Activated T-helper 17 cell treated with anti-CD3 and anti-CD28 coated beads, Interleukin-2, amount 50 U/mL, for 72 hours (primary cell): ENCODE measurements at regions not wholly inside any gene's neighbourhood (a gene's known extent, or its start where the extent isn't known, plus 50 kb on each side); places are given as distances from the start of the nearest gene placed in this dataset.

ENCODE experiments used
- ATAC-seq: fragments of 150-1000 bp; cut with Tn5 transposase; replicated peaks from 2 replicates; pipeline ENCODE4 v1.10.0; 2021; ENCODE audit warnings: mild to moderate bottlenecking, moderate library complexity
- H3K27ac Mint-ChIP-seq: one replicate; pipeline ENCODE4 v1.8.0; 2022; ENCODE audit warnings: mixed read lengths
- H3K27me3 Mint-ChIP-seq: one replicate; pipeline ENCODE4 v1.8.0; 2022; ENCODE audit warnings: mixed read lengths
- H3K36me3 Mint-ChIP-seq: one replicate; pipeline ENCODE4 v1.8.0; 2022; ENCODE audit warnings: low read depth, mild to moderate bottlenecking, mixed read lengths
- H3K4me1 Mint-ChIP-seq: one replicate; pipeline ENCODE4 v1.8.0; 2022; ENCODE audit warnings: mixed read lengths
- H3K4me3 Mint-ChIP-seq: one replicate; pipeline ENCODE4 v1.8.0; 2022; ENCODE audit warnings: mild to moderate bottlenecking, mixed read lengths
- H3K9me3 Mint-ChIP-seq: one replicate; pipeline ENCODE4 v1.8.0; 2022; ENCODE audit warnings: mixed read lengths

DNA sequence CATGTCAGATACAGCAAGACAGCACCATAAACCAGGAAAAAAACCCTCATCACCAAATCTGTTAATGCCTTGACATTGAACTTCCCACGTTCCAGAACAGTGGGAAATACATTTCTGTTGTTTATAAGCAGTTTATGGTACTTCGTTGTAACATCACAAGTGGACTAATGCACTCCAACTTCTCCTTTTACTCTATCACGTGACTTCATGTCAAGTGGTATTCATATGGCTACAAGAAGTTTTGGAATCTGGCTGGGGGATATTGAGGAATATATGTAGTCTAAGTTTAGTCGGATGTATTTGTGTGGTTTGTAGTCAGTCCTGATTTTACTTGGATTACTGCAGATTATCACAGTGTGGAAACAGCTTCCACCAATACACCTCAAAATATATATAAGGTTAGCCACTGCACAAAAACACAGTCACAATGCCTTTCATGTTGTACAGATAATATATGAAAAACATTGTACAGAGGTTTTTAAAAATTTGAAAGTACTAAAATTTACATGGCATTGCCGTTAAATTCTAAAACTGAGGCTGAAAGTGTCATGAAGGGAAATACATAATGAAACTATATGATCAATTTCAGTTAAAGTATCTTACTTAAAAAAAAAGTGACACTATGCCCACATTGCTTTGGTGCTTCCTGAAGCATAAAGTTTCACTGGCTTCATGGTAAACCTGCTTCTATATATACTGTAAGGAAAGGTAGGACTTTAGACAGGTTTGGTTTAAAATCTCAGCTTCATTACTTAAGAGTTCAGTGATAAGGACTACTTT, 134.1 kb downstream of the CASP12 start:
- ATAC-seq: peak; percentile 71

DNA sequence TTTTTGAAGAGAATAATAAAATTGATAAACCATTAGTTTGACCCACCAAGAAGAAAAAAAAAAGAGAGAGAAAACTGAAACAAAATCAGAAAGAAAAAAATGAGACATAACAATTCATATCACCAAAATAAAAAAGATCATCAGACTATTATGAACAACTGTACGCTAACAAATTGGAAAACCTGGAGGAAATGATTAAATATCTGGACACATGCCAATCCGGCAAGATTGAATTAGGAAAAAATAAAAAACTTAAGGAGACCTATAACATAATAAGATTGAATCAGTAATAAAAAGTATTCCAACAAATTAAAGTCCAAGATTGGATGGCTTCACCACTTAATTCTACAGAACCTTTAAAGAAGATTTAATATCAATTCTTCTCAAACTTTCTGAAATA, 136.7 kb downstream of the CASP12 start:
- H3K9me3 Mint-ChIP-seq: peaks cover 15% of the 10 kb centered on the region

More for the DNA sequence above, 134.1 kb downstream of the CASP12 start:
- no peaks in the 10 kb centered on the region for H3K36me3 Mint-ChIP-seq
- H3K9me3 Mint-ChIP-seq: peaks cover 15% of the 10 kb centered on the region
- peaks cover 16% of the 10 kb centered on the region for H3K4me1 Mint-ChIP-seq
- H3K4me3 Mint-ChIP-seq: peak overlapping the region; percentile 32
- H3K27ac Mint-ChIP-seq: peak overlapping the region; percentile 28
- H3K27me3 Mint-ChIP-seq: no peaks in the 10 kb centered on the region

DNA sequence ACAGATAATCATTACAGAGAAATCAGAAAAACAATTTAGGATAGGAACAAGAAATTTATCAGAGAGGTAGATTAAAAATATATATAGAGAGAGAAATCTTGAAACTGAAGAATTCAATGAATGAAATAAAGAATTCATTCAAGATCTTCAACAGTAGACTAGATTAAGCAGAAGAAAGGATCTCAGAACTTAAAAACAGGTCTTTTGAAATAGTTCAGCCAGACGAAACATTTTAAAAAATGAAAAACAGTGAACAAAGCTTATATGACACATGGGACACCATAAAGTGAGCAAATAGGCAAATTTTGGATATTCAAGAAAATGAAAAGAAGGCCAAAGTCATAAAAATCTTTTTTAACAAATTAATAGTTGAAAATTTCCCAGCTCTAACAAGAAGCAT, 138.8 kb downstream of the CASP12 start:
- Mint-ChIP-seq H3K27me3 (no peaks in the 10 kb centered on the region), H3K27ac (no peak overlapping the region), H3K36me3 (no peaks in the 10 kb centered on the region), H3K4me1 (peaks cover 10% of the 10 kb centered on the region), H3K9me3 (peaks cover 15% of the 10 kb centered on the region), H3K4me3 (no peak overlapping the region)
- ATAC-seq: no peak

More for the DNA sequence above, 136.7 kb downstream of the CASP12 start:
- H3K4me3 Mint-ChIP-seq: no peak overlapping the region
- ATAC-seq: no peak
- no peaks in the 10 kb centered on the region for H3K27me3 Mint-ChIP-seq
- H3K4me1 Mint-ChIP-seq: peaks cover 16% of the 10 kb centered on the region
- H3K27ac Mint-ChIP-seq: no peak overlapping the region
- no peaks in the 10 kb centered on the region for H3K36me3 Mint-ChIP-seq

DNA sequence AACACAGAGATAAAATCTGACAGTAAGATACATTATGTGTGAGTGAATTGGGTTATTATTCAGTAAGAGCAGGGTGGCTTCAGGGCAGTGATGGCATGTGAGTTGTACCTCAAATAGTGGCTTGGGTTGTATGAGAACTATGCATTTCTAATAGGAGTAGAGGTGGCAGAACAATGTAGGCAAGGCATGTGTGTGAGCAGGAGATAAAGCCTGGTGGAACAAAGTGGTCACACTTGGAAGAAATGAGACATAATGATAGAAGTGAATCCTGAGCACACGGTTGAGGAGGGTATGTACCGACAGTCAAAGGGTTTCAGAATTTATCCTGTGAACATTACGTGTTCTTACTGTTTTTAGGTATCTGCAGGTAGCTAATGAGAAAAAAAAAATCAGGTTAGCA, 159.3 kb downstream of the CASP12 start:
- Mint-ChIP-seq H3K27me3 (no peaks in the 10 kb centered on the region), H3K4me3 (no peak overlapping the region), H3K36me3 (no peaks in the 10 kb centered on the region), H3K27ac (no peak overlapping the region), H3K9me3 (no peaks in the 10 kb centered on the region), H3K4me1 (no peaks in the 10 kb centered on the region)
- ATAC-seq: no peak

DNA sequence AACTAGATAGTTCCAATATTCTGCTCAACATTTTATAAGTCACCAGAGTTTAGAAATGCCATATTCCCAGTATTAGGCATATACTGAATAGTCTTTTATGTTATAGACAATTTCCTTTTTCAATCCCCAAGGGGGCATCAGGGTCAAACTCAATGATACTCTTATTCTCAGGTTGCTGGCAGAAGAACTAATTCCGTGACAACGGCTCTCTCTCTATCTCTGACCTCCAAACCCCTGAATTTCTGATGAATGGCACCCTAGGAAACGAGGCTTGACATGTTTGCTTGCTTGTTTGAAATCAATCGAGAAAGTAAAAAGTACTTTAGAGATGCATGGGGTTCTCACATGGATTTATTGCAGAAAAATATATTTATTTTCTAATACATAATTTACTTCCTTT, 160.1 kb downstream of the CASP12 start:
- Mint-ChIP-seq H3K4me3 (no peak overlapping the region), H3K27ac (no peak overlapping the region), H3K4me1 (no peaks in the 10 kb centered on the region), H3K36me3 (no peaks in the 10 kb centered on the region), H3K27me3 (no peaks in the 10 kb centered on the region), H3K9me3 (no peaks in the 10 kb centered on the region)
- ATAC-seq: no peak

DNA sequence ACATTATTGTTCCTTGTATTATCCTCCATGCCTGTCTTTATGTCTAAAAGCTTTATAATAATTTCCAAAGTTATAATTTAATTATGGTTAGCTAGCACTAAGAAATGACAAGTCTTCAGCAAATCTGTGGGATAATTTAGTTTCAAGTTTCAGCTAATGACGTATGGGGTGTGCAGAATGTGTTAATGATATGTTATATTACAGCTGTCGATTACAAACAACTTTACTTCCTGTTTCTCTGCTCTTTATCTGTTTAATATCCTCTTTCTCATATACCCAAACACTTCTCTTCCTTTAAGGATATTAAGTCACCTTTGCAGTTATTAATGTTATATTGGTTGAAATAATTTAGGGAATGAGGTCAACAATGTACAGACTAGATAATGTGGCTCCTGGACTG, 161.8 kb downstream of the CASP12 start:
- Mint-ChIP-seq H3K27ac (no peak overlapping the region), H3K9me3 (no peaks in the 10 kb centered on the region), H3K4me3 (no peak overlapping the region), H3K4me1 (peaks cover 8% of the 10 kb centered on the region), H3K36me3 (no peaks in the 10 kb centered on the region), H3K27me3 (no peaks in the 10 kb centered on the region)
- ATAC-seq: no peak

DNA sequence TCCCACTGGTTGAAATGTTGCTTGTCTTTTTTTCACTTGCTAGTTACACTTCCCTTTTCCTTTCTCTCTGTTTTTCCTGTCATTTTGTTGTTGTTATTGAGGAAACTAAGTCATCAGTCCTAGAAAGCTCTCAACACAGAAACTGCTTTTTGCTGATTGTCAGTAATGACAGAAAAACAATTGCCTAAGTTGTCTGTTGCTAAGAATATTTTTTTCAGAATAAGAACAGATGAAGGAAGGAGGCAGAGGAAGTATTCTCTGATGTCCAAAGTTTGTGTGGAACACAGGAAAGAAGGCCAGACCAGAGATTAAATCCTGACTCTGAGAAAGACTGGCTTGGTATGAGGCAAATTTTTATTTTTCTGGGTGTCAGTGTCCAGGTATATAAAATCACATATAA, 163.3 kb downstream of the CASP12 start:
- H3K27me3 Mint-ChIP-seq: no peaks in the 10 kb centered on the region
- H3K4me1 Mint-ChIP-seq: peaks cover 8% of the 10 kb centered on the region
- no peak for ATAC-seq
- H3K27ac Mint-ChIP-seq: no peak overlapping the region
- H3K4me3 Mint-ChIP-seq: no peak overlapping the region
- H3K36me3 Mint-ChIP-seq: no peaks in the 10 kb centered on the region
- H3K9me3 Mint-ChIP-seq: no peaks in the 10 kb centered on the region

DNA sequence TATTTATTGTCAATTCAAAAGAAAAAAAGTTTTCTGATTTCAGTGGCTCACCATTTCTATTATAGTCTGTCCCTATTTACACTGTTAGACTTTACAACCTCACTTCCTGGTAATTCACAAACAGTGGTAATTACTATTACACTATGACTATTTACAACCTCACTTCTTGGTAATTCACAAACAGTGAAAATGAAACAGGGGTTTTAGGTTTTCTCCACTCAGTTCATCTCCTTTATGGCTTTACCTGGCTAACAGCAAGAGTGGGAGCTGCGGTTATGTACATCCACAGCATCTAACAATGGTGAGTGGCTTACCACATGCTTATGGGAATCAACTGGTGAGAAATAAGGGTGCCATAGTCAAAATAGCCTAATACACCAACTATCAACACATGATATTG, 166.4 kb downstream of the CASP12 start:
- no peaks in the 10 kb centered on the region for H3K27me3 Mint-ChIP-seq
- no peaks in the 10 kb centered on the region for H3K9me3 Mint-ChIP-seq
- H3K4me1 Mint-ChIP-seq: peaks cover 16% of the 10 kb centered on the region
- no peaks in the 10 kb centered on the region for H3K36me3 Mint-ChIP-seq
- peak; percentile 90 for ATAC-seq
- no peak overlapping the region for H3K4me3 Mint-ChIP-seq
- H3K27ac Mint-ChIP-seq: no peak overlapping the region

DNA sequence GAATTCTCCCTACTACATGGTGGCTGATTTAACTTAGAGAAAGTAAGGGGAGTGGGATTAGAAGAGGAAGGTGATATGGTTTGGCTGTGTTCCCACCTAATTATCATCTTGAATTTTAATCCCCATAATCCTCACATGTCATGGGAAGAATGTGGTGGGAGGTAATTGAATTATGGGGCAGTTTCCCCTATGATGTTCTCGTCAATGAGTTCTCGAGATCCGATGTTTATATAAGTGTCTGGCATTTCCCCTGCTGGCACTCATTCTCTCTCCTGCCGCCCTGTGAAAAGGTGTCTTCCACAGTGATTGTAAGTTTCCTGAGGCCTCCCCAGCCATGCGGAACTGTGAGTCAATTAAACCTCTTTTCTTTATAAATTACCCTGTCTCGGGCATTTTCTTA, 169.3 kb downstream of the CASP12 start:
- no peak for ATAC-seq

DNA sequence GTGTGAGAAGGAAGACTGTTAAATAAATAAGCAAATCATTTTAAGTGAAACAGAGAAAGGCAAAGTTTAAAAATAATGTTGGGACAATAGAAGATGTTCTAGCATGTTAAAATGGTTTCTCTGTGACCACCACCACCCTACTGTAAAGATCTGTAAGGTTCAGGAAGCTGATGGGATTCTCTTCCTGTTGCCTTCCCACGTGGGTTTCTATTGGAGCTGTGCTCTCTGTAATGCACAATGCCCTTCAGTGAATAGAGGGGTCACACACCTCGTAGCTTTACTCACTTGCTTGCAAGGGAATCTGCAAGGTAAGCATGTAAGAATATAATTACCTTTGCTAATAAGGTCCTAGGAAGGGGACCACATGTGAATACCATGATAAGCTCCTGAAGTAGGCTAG, 170.5 kb downstream of the CASP12 start:
- H3K27ac Mint-ChIP-seq: no peak overlapping the region
- no peaks in the 10 kb centered on the region for H3K36me3 Mint-ChIP-seq
- H3K9me3 Mint-ChIP-seq: peaks cover 10% of the 10 kb centered on the region
- H3K4me1 Mint-ChIP-seq: peaks cover 16% of the 10 kb centered on the region
- ATAC-seq: no peak
- H3K27me3 Mint-ChIP-seq: no peaks in the 10 kb centered on the region
- no peak overlapping the region for H3K4me3 Mint-ChIP-seq

More for the DNA sequence above, 169.3 kb downstream of the CASP12 start:
- Mint-ChIP-seq H3K27me3 (no peaks in the 10 kb centered on the region), H3K4me1 (peaks cover 16% of the 10 kb centered on the region), H3K4me3 (no peak overlapping the region), H3K36me3 (no peaks in the 10 kb centered on the region), H3K27ac (no peak overlapping the region), H3K9me3 (no peaks in the 10 kb centered on the region)

DNA sequence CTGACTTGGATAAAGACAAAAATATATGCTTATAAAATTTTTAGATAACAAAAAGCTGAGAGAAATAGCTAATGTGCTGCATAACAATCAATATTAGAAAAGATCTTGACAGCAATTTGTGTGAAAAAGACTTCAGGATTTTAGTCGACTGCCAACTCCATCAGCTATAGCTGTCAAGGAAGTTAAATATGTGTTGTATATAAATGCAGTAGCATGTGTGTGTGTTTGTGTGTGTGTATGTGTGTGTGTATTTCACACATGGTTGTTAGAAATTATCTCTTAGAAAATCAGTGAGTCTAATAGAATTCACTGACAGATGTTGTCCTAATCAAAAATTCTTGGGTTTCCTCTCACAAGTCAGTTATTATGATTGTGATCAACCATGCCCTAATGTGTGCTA, 171.2 kb downstream of the CASP12 start:
- H3K27me3 Mint-ChIP-seq: no peaks in the 10 kb centered on the region
- no peak overlapping the region for H3K27ac Mint-ChIP-seq
- ATAC-seq: no peak
- peaks cover 10% of the 10 kb centered on the region for H3K9me3 Mint-ChIP-seq
- no peak overlapping the region for H3K4me3 Mint-ChIP-seq
- H3K36me3 Mint-ChIP-seq: no peaks in the 10 kb centered on the region
- H3K4me1 Mint-ChIP-seq: peaks cover 11% of the 10 kb centered on the region

DNA sequence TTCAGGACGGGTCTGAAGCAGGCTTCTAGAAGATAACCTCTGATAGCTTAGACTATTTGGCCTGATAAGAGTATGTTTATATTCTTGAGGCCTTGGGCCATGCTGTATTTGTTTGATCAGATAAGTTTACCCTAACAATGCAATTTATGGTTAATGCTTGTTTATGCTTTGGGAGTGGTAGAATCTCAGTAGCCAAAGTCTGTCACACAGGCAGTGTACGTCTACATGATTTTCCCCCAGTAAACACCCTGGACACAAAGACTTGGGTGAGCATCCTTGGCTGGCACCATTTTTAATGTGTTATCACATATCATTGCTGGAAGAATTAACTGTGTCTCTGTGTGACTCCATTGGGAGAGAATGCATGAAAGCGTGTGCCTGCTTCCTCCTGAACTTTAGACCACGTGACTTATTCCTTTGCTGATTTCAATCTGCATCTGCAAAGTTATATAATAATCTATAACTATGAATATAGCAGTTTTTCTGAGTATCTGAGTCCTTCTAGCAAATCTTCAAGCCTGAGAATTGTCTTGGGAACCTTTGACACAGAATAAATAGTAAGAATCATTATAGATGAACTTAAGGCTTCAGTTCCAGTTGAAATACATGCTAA, 172.4 kb downstream of the CASP12 start:
- H3K27me3 Mint-ChIP-seq: no peaks in the 10 kb centered on the region

DNA sequence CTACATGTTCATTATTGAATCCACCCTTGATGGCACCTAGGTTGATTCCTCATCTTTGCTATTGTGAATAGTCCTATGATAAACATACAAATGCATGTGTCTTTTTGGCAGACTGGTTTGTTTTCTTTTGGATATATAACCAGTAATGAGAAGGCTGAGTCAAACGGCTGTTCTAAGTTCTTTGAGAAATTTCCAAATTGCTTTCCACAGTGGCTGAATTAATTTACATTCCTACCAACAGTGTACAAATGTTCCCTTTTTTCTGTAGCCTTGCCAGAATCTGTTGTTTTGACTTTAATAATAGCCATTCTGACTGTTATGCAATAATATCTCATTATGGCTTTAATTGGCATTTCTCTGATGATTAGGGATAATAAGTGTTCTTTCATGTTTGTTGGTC, 184.9 kb downstream of the CASP12 start:
- Mint-ChIP-seq H3K36me3 (no peaks in the 10 kb centered on the region), H3K4me1 (peaks cover 9% of the 10 kb centered on the region), H3K27ac (no peak overlapping the region), H3K9me3 (no peaks in the 10 kb centered on the region), H3K27me3 (no peaks in the 10 kb centered on the region), H3K4me3 (no peak overlapping the region)
- ATAC-seq: no peak

More for the DNA sequence above, 172.4 kb downstream of the CASP12 start:
- Mint-ChIP-seq H3K36me3 (no peaks in the 10 kb centered on the region), H3K4me3 (no peak overlapping the region), H3K4me1 (peaks cover 8% of the 10 kb centered on the region), H3K27ac (no peak overlapping the region), H3K9me3 (peaks cover 10% of the 10 kb centered on the region)
- no peak for ATAC-seq

DNA sequence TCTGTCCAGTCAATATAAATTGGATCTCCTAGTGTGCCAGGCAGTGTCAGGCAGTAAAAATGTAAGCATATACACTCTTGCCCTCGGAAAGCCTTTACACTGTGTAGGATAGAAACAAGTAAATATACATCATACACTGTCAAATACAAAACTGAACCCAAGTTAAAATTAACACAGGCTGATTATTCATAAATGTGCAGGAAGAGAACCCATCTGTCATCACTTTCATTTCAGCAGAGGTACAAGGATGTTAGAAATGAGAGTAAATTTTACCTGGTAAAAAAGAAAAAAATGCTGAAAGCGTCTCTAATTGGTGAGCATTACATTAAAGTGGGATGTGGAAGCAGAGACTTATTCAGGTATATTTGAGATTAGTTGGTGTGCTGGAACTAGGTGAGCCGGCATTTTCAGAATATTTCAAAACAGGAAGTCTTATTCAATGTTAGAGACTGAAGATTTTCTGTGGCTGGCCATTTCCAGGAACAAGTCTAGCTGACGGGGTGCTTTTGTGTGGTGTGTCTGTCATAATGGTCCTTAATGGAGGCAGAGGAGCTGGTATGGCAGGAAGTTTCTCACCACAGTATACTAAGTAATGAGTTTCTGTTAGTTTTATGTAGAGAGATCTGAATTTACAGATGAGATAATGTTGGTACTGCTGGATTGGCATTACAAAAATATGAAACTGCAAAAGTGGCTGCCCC, 192.6 kb downstream of the CASP12 start:
- Mint-ChIP-seq H3K27me3 (no peaks in the 10 kb centered on the region), H3K9me3 (peaks cover 3% of the 10 kb centered on the region), H3K27ac (peak overlapping the region; percentile 94), H3K4me1 (peaks cover 41% of the 10 kb centered on the region), H3K36me3 (no peaks in the 10 kb centered on the region), H3K4me3 (peak overlapping the region; percentile 85)
- ATAC-seq: peak; percentile 96

DNA sequence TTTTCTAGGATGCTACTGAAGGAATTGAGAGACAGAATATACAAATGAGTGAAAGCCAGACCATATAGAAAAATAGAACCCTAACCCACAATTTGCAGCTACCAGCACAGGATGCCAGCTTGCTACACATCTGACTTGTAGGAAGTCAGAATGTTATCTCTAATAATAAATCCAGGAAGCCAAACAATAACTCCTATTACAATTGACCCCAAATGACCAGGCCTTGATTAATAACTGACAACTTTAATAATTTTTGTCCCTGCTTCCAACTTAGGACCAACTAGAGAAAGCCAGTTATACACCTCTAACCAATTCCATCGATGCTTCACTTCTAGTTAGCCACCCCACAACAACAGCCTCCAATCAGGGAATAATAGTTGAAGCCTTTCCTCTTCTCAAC, 193.4 kb downstream of the CASP12 start:
- no peak for ATAC-seq
- Mint-ChIP-seq H3K9me3 (peaks cover 3% of the 10 kb centered on the region), H3K4me1 (peaks cover 46% of the 10 kb centered on the region), H3K27ac (peak overlapping the region; percentile 94), H3K36me3 (no peaks in the 10 kb centered on the region), H3K4me3 (peak overlapping the region; percentile 85), H3K27me3 (no peaks in the 10 kb centered on the region)
